Heart left ventricle (tissue), 16 donors: ENCODE measurements at regions not wholly inside any gene's neighbourhood (a gene's known extent, or its start where the extent isn't known, plus 50 kb on each side); places are given as distances from the start of the nearest gene placed in this dataset.

Source experiments
- ATAC-seq, 4 donors: fragments of 200-7000 bp; cut with Tn5 transposase; one replicate each; pipeline ENCODE4 v1.9.1; 2020 to 2022; ENCODE audit warnings: moderate library complexity in 4 of 4, mild to moderate bottlenecking in 3 of 4, moderate number of reproducible peaks in 1 of 4
- DNase-seq, 5 donors: peaks; one replicate each; pipeline ENCODE4 v3.0.0-alpha.2; 2020
- H3K27ac ChIP-seq, 12 donors: fragments of 200-600 bp; sonication (generic) in 4 of 12; one replicate each; pipeline versions ENCODE4 v1.5.0 to v1.8.0; 2016 to 2022; ENCODE audit warnings: mild to moderate bottlenecking in 2 of 12
- H3K27me3 ChIP-seq, 9 donors: fragments of 200-600 bp; sonication (generic) in 2 of 9; one replicate each; pipeline versions ENCODE4 v1.5.1 to v1.8.0; 2016 to 2022; ENCODE audit warnings: mild to moderate bottlenecking in 3 of 9
- H3K36me3 ChIP-seq, 9 donors: fragments of 200-600 bp; sonication (generic) in 2 of 9; one replicate each; pipeline versions ENCODE4 v1.5.0 to v1.8.0; 2018 to 2022; ENCODE audit warnings: mild to moderate bottlenecking in 2 of 9
- H3K4me1 ChIP-seq, 12 donors: fragments of 200-600 bp; sonication (generic) in 4 of 12; one replicate each; pipeline versions ENCODE4 v1.5.0 to v1.8.0; 2016 to 2022; ENCODE audit warnings: mild to moderate bottlenecking in 3 of 12
- H3K4me3 ChIP-seq, 12 donors: fragments of 200-600 bp; sonication (generic) in 4 of 12; one replicate each; pipeline versions ENCODE4 v1.5.0 to v1.8.0; 2017 to 2022; ENCODE audit warnings: mild to moderate bottlenecking in 9 of 12, moderate library complexity in 4 of 12
- H3K9me3 ChIP-seq, 12 donors: fragments of 200-600 bp; sonication (generic) in 4 of 12; one replicate each; pipeline versions ENCODE4 v1.5.0 to v1.8.0; 2016 to 2022; ENCODE audit warnings: mild to moderate bottlenecking in 1 of 12
- CTCF ChIP-seq, 12 donors: fragments of 200-600 bp; sonication (generic) in 4 of 12; IDR thresholded peaks; one replicate each; pipeline versions ENCODE4 v1.5.0 to v1.8.0; 2018 to 2022; ENCODE audit warnings: antibody characterized with exemption in 12 of 12, mild to moderate bottlenecking in 5 of 12
- POLR2A ChIP-seq, 2 donors: fragments of 450-650 bp; IDR thresholded peaks; one replicate each; pipeline ENCODE4 v1.6.1; 2017; ENCODE audit warnings: antibody characterized with exemption in 2 of 2, mild to moderate bottlenecking in 2 of 2, moderate library complexity in 2 of 2
- WGBS, 4 donors: extraction: QIAGEN DNeasy Blood & Tissue Kit in 2 of 4; methylation state at CpG; one replicate each; pipeline versions ENCODE4 v1.1.5 to v1.1.7; 2013 to 2018; 5-methylcytosine and 5-hydroxymethylcytosine counted together
- intact Hi-C, 10 donors: fragments of 100-400 bp; cut with DNase I; formaldehyde crosslinking; loops; one replicate each; pipeline versions ENCODE4 v1.11.1 to v1.14.2; 2022
- donor health status: ischemic (EF 13 %, LVEDD 7.1; RV severe dilation, severe dysfunction).
- donor health status: healthy with polysubstance abuse.
- donor health status: DM: no; HTN: yes; CAD: no.
- donor health status: DM: no; HTN: no; CAD: no.
- donor health status: ischemic (EF 25% LVEDD 6.9; RV normal size, moderate dysfunction).
- donor health status: ischemic (EF 25% LVEDD 5.7; RV mildly dilated, moderate dysfunction).
- donor health status: healthy.
- donor health status: DM: yes; HTN: yes; CAD: no.
- donor health status: ischemic (EF 35%, LVEDD 5.7; RV mildly dilated, moderate dysfunction).
- donor health status: nonischemic (EF 11% LVEDD 7.7; RV severe dilation, severe dysfunction).
- donor health status: DM: yes; HTN: yes; CAD: no.
- donor health status: PGD.
- donor health status: ischemic (EF 29% LVEDD 5.4; RV normal size, mild dysfunction).
- donor health status: nonischemic (EF 23%, LVEDD 6.1; RV moderate dilation, normal function).

GRCh38 chr4:155597281-155597680, 69.4 kb upstream of the GUCY1A1 start:
- TF ChIP-seq CTCF (IDR thresholded peaks at IDR 0.05) (no peak), POLR2A (IDR thresholded peaks at IDR 0.05) (no peak)
- H3K9me3 ChIP-seq, result no peaks in the 10 kb centered on the region
- no peaks in the 10 kb centered on the region for H3K27me3 ChIP-seq
- H3K36me3 ChIP-seq, result no peaks in the 10 kb centered on the region
- H3K4me3 ChIP-seq, result no peak overlapping the region
- DNase-seq, result no peak
- H3K27ac ChIP-seq, result no peak overlapping the region
- peaks cover 0 to 16% (median 0%) of the 10 kb centered on the region in 12 donors for H3K4me1 ChIP-seq
- no peak for ATAC-seq
- WGBS, 4 donors, result 35 to 77% (median 50%) methylated on average over 1 of the region's 1 CpG
- intact Hi-C loops, result no loop called here

- intact Hi-C loops, result no loop called here
- no peaks in the 10 kb centered on the region for H3K9me3 ChIP-seq
- no peak for TF ChIP-seq POLR2A (IDR thresholded peaks at IDR 0.05)
- DNase-seq (no peak), ATAC-seq (no peak)
- peak overlapping the region in 2 of 12 donors; percentile 51 to 68 for H3K27ac ChIP-seq
- H3K4me3 ChIP-seq, result no peak overlapping the region
- H3K27me3 ChIP-seq, result no peaks in the 10 kb centered on the region
- 84 to 89% (median 85%) methylated on average over 13 of the region's 13 CpGs for WGBS, 4 donors
- no peaks in the 10 kb centered on the region for H3K36me3 ChIP-seq
- H3K4me1 ChIP-seq, result peaks cover 0 to 27% (median 0%) of the 10 kb centered on the region in 12 donors
These were observed 72.9 kb upstream of the GUCY1A1 start for GRCh38 chr4:155593793-155594192.

GRCh38 chr4:155592938-155593297, 73.7 kb upstream of the GUCY1A1 start:
- DNase-seq, result no peak
- no peaks in the 10 kb centered on the region for H3K36me3 ChIP-seq
- H3K27me3 ChIP-seq, result no peaks in the 10 kb centered on the region
- intact Hi-C loops, result no loop called here
- peaks cover 0 to 27% (median 0%) of the 10 kb centered on the region in 12 donors for H3K4me1 ChIP-seq
- TF ChIP-seq CTCF (IDR thresholded peaks at IDR 0.05) (no peak), POLR2A (IDR thresholded peaks at IDR 0.05) (no peak)
- H3K9me3 ChIP-seq, result no peaks in the 10 kb centered on the region
- no peak overlapping the region for H3K4me3 ChIP-seq
- peak; percentile 35 to 59 (median 46) for ATAC-seq
- peak overlapping the region in 6 of 12 donors; percentile 0 to 68 (median 32) for H3K27ac ChIP-seq
- 48 to 79% (median 71%) methylated on average over 1 of the region's 1 CpG for WGBS, 4 donors

GRCh38 chr4:155592179-155592937, 74.3 kb upstream of the GUCY1A1 start:
- peak; percentile 62 to 87 (median 81) for ATAC-seq

More at GRCh38 chr4:155592179-155592937, 74.3 kb upstream of the GUCY1A1 start:
- no peak for TF ChIP-seq CTCF (IDR thresholded peaks at IDR 0.05)
- TF ChIP-seq POLR2A (IDR thresholded peaks at IDR 0.05), result no peak
- Histone ChIP-seq H3K9me3 (no peaks in the 10 kb centered on the region), H3K4me1 (peaks cover 0 to 27% (median 0%) of the 10 kb centered on the region in 12 donors), H3K36me3 (no peaks in the 10 kb centered on the region), H3K27ac (peak overlapping the region in 8 of 12 donors; percentile 4 to 68 (median 44)), H3K4me3 (no peak overlapping the region), H3K27me3 (no peaks in the 10 kb centered on the region)
- no peak for DNase-seq
- intact Hi-C loops, result no loop called here
- WGBS, 4 donors, result 75 to 81% (median 78%) methylated on average over 3 of the region's 3 CpGs
